Keratinocyte (primary cell): ENCODE measurements at regions not wholly inside any gene's neighbourhood (a gene's known extent, or its start where the extent isn't known, plus 50 kb on each side); places are given as distances from the start of the nearest gene placed in this dataset.

Experiments
- CTCF ChIP-seq, 3 experiments: IDR thresholded peaks in 1 of 3; conservative IDR thresholded peaks in 1 of 3; optimal IDR thresholded peaks in 1 of 3; 2 replicates in 2 of 3; 3 replicates in 1 of 3; pipeline versions ENCODE3 to v1.5.1; 2011; ENCODE audit warnings: low read length in 3 of 3, mild to moderate bottlenecking in 3 of 3, moderate library complexity in 2 of 3, control low read depth in 1 of 3, inconsistent platforms in 1 of 3; ENCODE audit not compliant: insufficient read depth in 2 of 3; ENCODE audit errors: extremely low read depth in 1 of 3
- EZH2 ChIP-seq: IDR thresholded peaks from one replicate; pipeline ENCODE4 v1.6.1; 2012; ENCODE audit warnings: inconsistent platforms, mild to moderate bottlenecking, low read length, moderate library complexity

- TF ChIP-seq CTCF (optimal IDR thresholded peaks at IDR 0.05 in 1 of 3, IDR thresholded peaks at IDR 0.05 in 1 of 3, conservative IDR thresholded peaks at IDR 0.05 in 1 of 3; ENCODE audit: extremely low read depth in 1 of 3, insufficient read depth in 2 of 3, low read length in 3 of 3) (no peak), EZH2 (no peak)
Measured at GRCh38 chr1:75996196-75996595, 64.0 kb upstream of the ASB17 start.
